ENCODE measurements at regions not wholly inside any gene's neighbourhood (a gene's known extent, or its start where the extent isn't known, plus 50 kb on each side); places are given as distances from the start of the nearest gene placed in this dataset.

DNA sequence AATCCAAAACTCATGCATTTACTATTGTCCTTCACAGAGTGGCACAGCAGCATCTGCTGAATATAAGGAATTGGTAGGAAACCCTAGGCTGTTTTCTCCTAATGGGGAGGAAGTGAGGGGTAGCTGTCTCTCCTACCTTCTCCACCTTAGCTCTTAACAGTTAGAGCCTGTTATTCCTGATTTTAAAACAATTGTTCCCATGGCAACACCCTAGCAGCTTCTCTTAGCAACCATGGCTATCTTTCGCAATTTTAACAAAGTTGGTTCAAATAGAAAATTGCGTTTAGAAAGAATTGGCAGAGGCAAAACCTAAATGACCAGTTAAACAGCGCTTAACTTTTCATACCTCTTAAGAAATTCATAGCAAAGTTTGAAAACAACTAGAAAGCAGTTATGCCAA lies 603.4 kb upstream of the AUTS2 start:
- no peaks in the 10 kb centered on the region for H3K27me3 Mint-ChIP-seq
- no peaks in the 10 kb centered on the region for H3K36me3 Mint-ChIP-seq
- DNase-seq, result no peak
- ChIA-PET CTCF (no interaction called here), POLR2A (no interaction called here)
- no peak overlapping the region for H3K4me3 Mint-ChIP-seq
- H3K36me3 ChIP-seq (ENCODE audit: control insufficient read depth in 2 of 2, extremely low read depth in 1 of 2, insufficient read depth in 1 of 2, low read length in 1 of 2), result no peaks in the 10 kb centered on the region
- no peak overlapping the region for H3K27ac Mint-ChIP-seq
- no peak overlapping the region for H3K27ac ChIP-seq (ENCODE audit: low read length)
- no peak overlapping the region for H3K4me3 ChIP-seq (ENCODE audit: control insufficient read depth in 1 of 2, extremely low read depth in 1 of 2, low read length in 1 of 2)
- no peaks in the 10 kb centered on the region for H3K4me1 ChIP-seq (ENCODE audit: control insufficient read depth in 1 of 2, extremely low read depth in 1 of 2, insufficient read depth in 2 of 2, low read length in 2 of 2)
- no peaks in the 10 kb centered on the region for H3K9me3 ChIP-seq
- peaks cover 5 to 17% (median 9%) of the 10 kb centered on the region in 3 donors for H3K9me3 Mint-ChIP-seq
- no peak for ATAC-seq (replicated peaks in 1 of 4)
- no peaks in the 10 kb centered on the region for H3K27me3 ChIP-seq (replicated peaks in 1 of 2; ENCODE audit: control insufficient read depth in 2 of 2, extremely low read depth in 1 of 2, insufficient read depth in 2 of 2, low read length in 1 of 2)
- no peaks in the 10 kb centered on the region for H3K4me1 Mint-ChIP-seq
- WGBS (ENCODE audit: insufficient coverage), result 83% methylated on average over 2 of the region's 3 CpGs

DNA sequence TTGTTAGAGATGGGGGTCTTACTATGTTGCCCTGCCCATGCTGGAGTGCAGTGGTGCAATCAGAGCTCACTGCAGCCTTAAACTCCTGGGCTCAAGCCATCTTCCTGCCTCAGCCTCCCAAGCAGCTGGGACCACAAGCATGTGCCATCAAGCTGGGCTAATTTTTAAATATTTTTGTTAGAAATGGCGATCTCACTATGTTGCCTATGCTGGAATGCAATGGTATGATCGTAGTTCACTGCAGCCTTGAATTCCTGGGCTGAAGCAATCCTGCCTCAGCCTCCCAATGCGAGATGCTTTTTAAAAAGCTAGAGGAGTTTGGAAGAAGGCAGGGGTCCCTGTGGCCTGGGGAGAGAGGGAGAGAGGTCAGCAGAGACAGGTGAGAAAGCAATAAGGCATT lies 600.1 kb upstream of the AUTS2 start:
- no peaks in the 10 kb centered on the region for H3K27me3 Mint-ChIP-seq
- CTCF ChIA-PET, result no interaction called here
- no peaks in the 10 kb centered on the region for H3K36me3 Mint-ChIP-seq
- no peaks in the 10 kb centered on the region for H3K4me1 Mint-ChIP-seq
- no peak for DNase-seq
- H3K4me1 ChIP-seq (ENCODE audit: control insufficient read depth in 1 of 2, extremely low read depth in 1 of 2, insufficient read depth in 2 of 2, low read length in 2 of 2), result no peaks in the 10 kb centered on the region
- no peaks in the 10 kb centered on the region for H3K9me3 ChIP-seq
- H3K27ac ChIP-seq (ENCODE audit: low read length), result no peak overlapping the region
- H3K9me3 Mint-ChIP-seq, result peaks cover 16 to 43% (median 32%) of the 10 kb centered on the region in 3 donors
- H3K4me3 ChIP-seq (ENCODE audit: control insufficient read depth in 1 of 2, extremely low read depth in 1 of 2, low read length in 1 of 2), result no peak overlapping the region
- H3K36me3 ChIP-seq (ENCODE audit: control insufficient read depth in 2 of 2, extremely low read depth in 1 of 2, insufficient read depth in 1 of 2, low read length in 1 of 2), result no peaks in the 10 kb centered on the region
- 76% methylated on average over 3 of the region's 3 CpGs for WGBS (ENCODE audit: insufficient coverage)
- no peak overlapping the region for H3K4me3 Mint-ChIP-seq
- no peak overlapping the region for H3K27ac Mint-ChIP-seq
- POLR2A ChIA-PET, result no interaction called here
- H3K27me3 ChIP-seq (replicated peaks in 1 of 2; ENCODE audit: control insufficient read depth in 2 of 2, extremely low read depth in 1 of 2, insufficient read depth in 2 of 2, low read length in 1 of 2), result no peaks in the 10 kb centered on the region
- ATAC-seq (replicated peaks in 1 of 4), result no peak

DNA sequence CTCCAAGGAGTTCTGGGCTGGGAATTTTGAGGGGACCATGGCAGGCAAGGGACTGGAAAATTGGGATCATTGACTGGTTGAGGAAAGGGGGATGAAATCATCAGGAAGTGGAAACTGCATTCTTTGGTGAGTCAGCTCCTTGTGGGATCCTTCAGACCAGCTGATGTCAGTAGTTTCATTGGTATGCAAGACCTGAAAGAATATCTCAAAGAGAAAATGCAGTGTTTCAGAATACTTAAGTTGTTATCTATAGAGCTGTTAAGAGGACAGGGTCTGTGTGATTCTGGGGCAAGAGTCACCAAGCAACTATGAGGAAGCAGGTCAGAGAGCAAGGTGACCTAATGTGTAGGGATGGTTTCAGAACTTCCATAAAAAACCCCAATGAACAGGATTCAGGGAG lies 595.9 kb upstream of the AUTS2 start:
- CTCF ChIA-PET, result no interaction called here
- Histone ChIP-seq H3K27me3 (replicated peaks in 1 of 2; ENCODE audit: control insufficient read depth in 2 of 2, extremely low read depth in 1 of 2, insufficient read depth in 2 of 2, low read length in 1 of 2) (no peaks in the 10 kb centered on the region), H3K36me3 (ENCODE audit: control insufficient read depth in 2 of 2, extremely low read depth in 1 of 2, insufficient read depth in 1 of 2, low read length in 1 of 2) (no peaks in the 10 kb centered on the region), H3K4me3 (ENCODE audit: control insufficient read depth in 1 of 2, extremely low read depth in 1 of 2, low read length in 1 of 2) (no peak overlapping the region), H3K4me1 (ENCODE audit: control insufficient read depth in 1 of 2, extremely low read depth in 1 of 2, insufficient read depth in 2 of 2, low read length in 2 of 2) (no peaks in the 10 kb centered on the region), H3K9me3 (no peaks in the 10 kb centered on the region), H3K27ac (ENCODE audit: low read length) (no peak overlapping the region)
- DNase-seq (no peak), ATAC-seq (replicated peaks in 1 of 4) (no peak)
- H3K27me3 Mint-ChIP-seq, result no peaks in the 10 kb centered on the region
- no peak overlapping the region for H3K27ac Mint-ChIP-seq
- peaks cover 26 to 46% (median 37%) of the 10 kb centered on the region in 3 donors for H3K9me3 Mint-ChIP-seq
- POLR2A ChIA-PET, result no interaction called here
- no peak overlapping the region for H3K4me3 Mint-ChIP-seq
- no peaks in the 10 kb centered on the region for H3K4me1 Mint-ChIP-seq
- no peaks in the 10 kb centered on the region for H3K36me3 Mint-ChIP-seq

DNA sequence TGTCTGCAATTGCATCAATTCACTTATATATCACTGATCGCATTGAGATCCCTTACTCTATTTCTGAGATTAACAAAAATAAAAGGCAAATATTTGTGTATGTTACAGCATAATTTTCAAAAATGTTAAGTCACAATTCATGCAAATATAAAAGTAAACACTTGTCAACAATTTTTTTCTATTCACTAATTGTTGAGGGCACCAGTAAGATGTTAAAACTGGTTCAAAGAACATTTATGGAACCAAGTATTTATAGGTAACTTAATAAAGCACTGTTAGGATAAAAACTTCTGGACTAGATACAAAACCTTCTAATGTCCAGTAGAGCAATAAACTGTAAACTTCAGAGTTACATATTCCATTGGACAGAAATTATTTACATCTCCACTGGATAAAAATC lies 586.1 kb upstream of the AUTS2 start:
- CTCF ChIA-PET, result interaction anchor here in 1 of 2 donors (0.6 kb wide), 1 partner anchor 15 kb away, joined by 5 read pairs; no protein-coding TSS in a partner anchor
- POLR2A ChIA-PET, result no interaction called here
- no peaks in the 10 kb centered on the region for H3K9me3 ChIP-seq

DNA sequence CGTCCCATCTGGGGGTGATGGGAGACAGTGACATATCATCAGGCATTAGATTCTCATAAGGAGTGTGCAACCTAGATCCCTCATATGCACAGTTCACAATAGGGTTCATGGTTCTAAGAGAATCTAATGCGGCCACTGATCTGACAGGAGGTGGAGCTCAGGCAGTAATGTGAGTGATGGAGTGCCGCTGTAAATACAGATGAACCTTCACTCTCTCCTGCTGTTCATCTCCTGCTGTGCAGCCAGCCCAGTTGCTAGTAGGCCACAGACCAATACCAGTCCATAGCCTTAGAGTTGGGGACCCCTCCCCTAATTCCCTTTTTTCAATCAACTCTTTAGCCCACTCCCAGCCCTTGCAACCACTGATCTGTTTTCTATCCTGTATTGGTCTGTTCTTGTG lies 581.1 kb upstream of the AUTS2 start:
- Histone ChIP-seq H3K9me3 (no peaks in the 10 kb centered on the region), H3K27me3 (replicated peaks in 1 of 2; ENCODE audit: control insufficient read depth in 2 of 2, extremely low read depth in 1 of 2, insufficient read depth in 2 of 2, low read length in 1 of 2) (no peaks in the 10 kb centered on the region), H3K4me1 (ENCODE audit: control insufficient read depth in 1 of 2, extremely low read depth in 1 of 2, insufficient read depth in 2 of 2, low read length in 2 of 2) (no peaks in the 10 kb centered on the region), H3K4me3 (ENCODE audit: control insufficient read depth in 1 of 2, extremely low read depth in 1 of 2, low read length in 1 of 2) (no peak overlapping the region), H3K27ac (ENCODE audit: low read length) (no peak overlapping the region), H3K36me3 (ENCODE audit: control insufficient read depth in 2 of 2, extremely low read depth in 1 of 2, insufficient read depth in 1 of 2, low read length in 1 of 2) (no peaks in the 10 kb centered on the region)
- H3K36me3 Mint-ChIP-seq, result no peaks in the 10 kb centered on the region
- no peak overlapping the region for H3K4me3 Mint-ChIP-seq
- no peak overlapping the region for H3K27ac Mint-ChIP-seq
- DNase-seq, result no peak
- no peaks in the 10 kb centered on the region for H3K4me1 Mint-ChIP-seq
- no peaks in the 10 kb centered on the region for H3K27me3 Mint-ChIP-seq
- CTCF ChIA-PET, result no interaction called here
- no peak for ATAC-seq (replicated peaks in 1 of 4)
- peaks cover 15 to 35% (median 19%) of the 10 kb centered on the region in 3 donors for H3K9me3 Mint-ChIP-seq
- POLR2A ChIA-PET, result no interaction called here
- WGBS (ENCODE audit: insufficient coverage), result no CpG with 5 or more reads among the region's 3 CpGs

More for the DNA sequence above, 586.1 kb upstream of the AUTS2 start:
- H3K27me3 ChIP-seq (replicated peaks in 1 of 2; ENCODE audit: control insufficient read depth in 2 of 2, extremely low read depth in 1 of 2, insufficient read depth in 2 of 2, low read length in 1 of 2), result no peaks in the 10 kb centered on the region
- WGBS (ENCODE audit: insufficient coverage), result no CpG with 5 or more reads among the region's 1 CpG
- H3K9me3 Mint-ChIP-seq, result peaks cover 5 to 20% (median 9%) of the 10 kb centered on the region in 3 donors
- no peaks in the 10 kb centered on the region for H3K36me3 Mint-ChIP-seq
- no peaks in the 10 kb centered on the region for H3K4me1 Mint-ChIP-seq
- no peak overlapping the region for H3K27ac Mint-ChIP-seq
- ATAC-seq (replicated peaks in 1 of 4), result no peak
- no peaks in the 10 kb centered on the region for H3K4me1 ChIP-seq (ENCODE audit: control insufficient read depth in 1 of 2, extremely low read depth in 1 of 2, insufficient read depth in 2 of 2, low read length in 2 of 2)
- no peak overlapping the region for H3K4me3 ChIP-seq (ENCODE audit: control insufficient read depth in 1 of 2, extremely low read depth in 1 of 2, low read length in 1 of 2)
- no peaks in the 10 kb centered on the region for H3K36me3 ChIP-seq (ENCODE audit: control insufficient read depth in 2 of 2, extremely low read depth in 1 of 2, insufficient read depth in 1 of 2, low read length in 1 of 2)
- H3K4me3 Mint-ChIP-seq, result no peak overlapping the region
- no peaks in the 10 kb centered on the region for H3K27me3 Mint-ChIP-seq
- H3K27ac ChIP-seq (ENCODE audit: low read length), result no peak overlapping the region
- no peak for DNase-seq

DNA sequence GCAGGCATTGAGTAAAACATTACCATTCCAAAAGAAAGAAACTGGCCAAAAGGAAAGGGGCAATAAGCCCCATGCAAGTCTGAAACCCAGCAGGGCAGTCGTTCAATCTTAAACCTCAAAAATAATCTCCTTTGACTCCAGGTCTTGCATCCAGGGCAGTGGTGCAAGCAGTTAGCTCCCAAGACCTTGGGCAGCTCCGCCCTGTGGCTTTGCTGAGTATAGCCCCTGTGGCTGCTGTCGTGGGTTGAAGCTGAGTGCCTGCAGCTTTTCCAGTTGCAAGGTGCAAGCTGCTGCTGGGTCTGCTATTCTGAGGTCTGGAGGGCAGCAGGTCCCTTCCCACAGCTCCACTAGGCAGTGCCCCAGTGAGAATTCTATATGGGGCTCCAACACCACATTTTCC lies 580.1 kb upstream of the AUTS2 start:
- ATAC-seq (replicated peaks in 1 of 4), result no peak
- H3K9me3 Mint-ChIP-seq, result peaks cover 18 to 41% (median 22%) of the 10 kb centered on the region in 3 donors

DNA sequence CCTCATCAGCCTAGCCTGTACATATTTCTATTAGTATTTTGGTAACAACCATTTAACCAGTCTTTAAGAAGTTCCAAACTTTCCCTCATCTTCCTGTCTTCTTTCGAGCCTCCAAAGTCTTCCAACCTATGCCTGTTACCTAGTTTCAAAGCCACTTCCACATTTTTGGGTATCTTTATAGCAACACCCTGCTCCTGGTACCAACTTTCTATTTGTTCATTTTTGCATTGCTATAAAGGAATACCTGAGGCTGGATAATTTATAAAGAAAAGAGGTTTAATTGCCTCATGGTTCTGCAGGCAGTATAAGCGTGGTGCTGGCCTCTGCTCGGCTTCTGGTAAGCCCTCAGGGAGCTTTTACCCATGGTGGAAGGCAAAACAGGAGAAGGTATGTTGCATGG lies 578.8 kb upstream of the AUTS2 start:
- POLR2A ChIA-PET, result no interaction called here
- Histone ChIP-seq H3K4me3 (ENCODE audit: control insufficient read depth in 1 of 2, extremely low read depth in 1 of 2, low read length in 1 of 2) (no peak overlapping the region), H3K36me3 (ENCODE audit: control insufficient read depth in 2 of 2, extremely low read depth in 1 of 2, insufficient read depth in 1 of 2, low read length in 1 of 2) (no peaks in the 10 kb centered on the region), H3K27me3 (replicated peaks in 1 of 2; ENCODE audit: control insufficient read depth in 2 of 2, extremely low read depth in 1 of 2, insufficient read depth in 2 of 2, low read length in 1 of 2) (no peaks in the 10 kb centered on the region), H3K9me3 (no peaks in the 10 kb centered on the region), H3K27ac (ENCODE audit: low read length) (no peak overlapping the region), H3K4me1 (ENCODE audit: control insufficient read depth in 1 of 2, extremely low read depth in 1 of 2, insufficient read depth in 2 of 2, low read length in 2 of 2) (no peaks in the 10 kb centered on the region)
- no peaks in the 10 kb centered on the region for H3K36me3 Mint-ChIP-seq
- H3K27ac Mint-ChIP-seq, result no peak overlapping the region
- 42% methylated on average over 3 of the region's 3 CpGs for WGBS (ENCODE audit: insufficient coverage)
- peaks cover 18 to 46% (median 22%) of the 10 kb centered on the region in 3 donors for H3K9me3 Mint-ChIP-seq
- peaks cover 0 to 4% of the 10 kb centered on the region in 2 donors for H3K27me3 Mint-ChIP-seq
- CTCF ChIA-PET, result no interaction called here
- DNase-seq, result no peak
- no peak overlapping the region for H3K4me3 Mint-ChIP-seq
- no peaks in the 10 kb centered on the region for H3K4me1 Mint-ChIP-seq
- ATAC-seq (replicated peaks in 1 of 4), result no peak

More for the DNA sequence above, 580.1 kb upstream of the AUTS2 start:
- CTCF ChIA-PET, result no interaction called here
- H3K4me1 ChIP-seq (ENCODE audit: control insufficient read depth in 1 of 2, extremely low read depth in 1 of 2, insufficient read depth in 2 of 2, low read length in 2 of 2), result no peaks in the 10 kb centered on the region
- no peaks in the 10 kb centered on the region for H3K36me3 Mint-ChIP-seq
- POLR2A ChIA-PET, result no interaction called here
- no peak for DNase-seq
- H3K27ac ChIP-seq (ENCODE audit: low read length), result no peak overlapping the region
- no peaks in the 10 kb centered on the region for H3K36me3 ChIP-seq (ENCODE audit: control insufficient read depth in 2 of 2, extremely low read depth in 1 of 2, insufficient read depth in 1 of 2, low read length in 1 of 2)
- no peak overlapping the region for H3K4me3 Mint-ChIP-seq
- no peak overlapping the region for H3K27ac Mint-ChIP-seq
- peaks cover 0 to 3% of the 10 kb centered on the region in 2 donors for H3K27me3 Mint-ChIP-seq
- 57% methylated on average over 1 of the region's 3 CpGs for WGBS (ENCODE audit: insufficient coverage)
- H3K9me3 ChIP-seq, result no peaks in the 10 kb centered on the region
- no peak overlapping the region for H3K4me3 ChIP-seq (ENCODE audit: control insufficient read depth in 1 of 2, extremely low read depth in 1 of 2, low read length in 1 of 2)
- H3K27me3 ChIP-seq (replicated peaks in 1 of 2; ENCODE audit: control insufficient read depth in 2 of 2, extremely low read depth in 1 of 2, insufficient read depth in 2 of 2, low read length in 1 of 2), result no peaks in the 10 kb centered on the region
- H3K4me1 Mint-ChIP-seq, result no peaks in the 10 kb centered on the region
